ENCODE measurements at regions not wholly inside any gene's neighbourhood (a gene's known extent, or its start where the extent isn't known, plus 50 kb on each side); places are given as distances from the start of the nearest gene placed in this dataset.

DNA sequence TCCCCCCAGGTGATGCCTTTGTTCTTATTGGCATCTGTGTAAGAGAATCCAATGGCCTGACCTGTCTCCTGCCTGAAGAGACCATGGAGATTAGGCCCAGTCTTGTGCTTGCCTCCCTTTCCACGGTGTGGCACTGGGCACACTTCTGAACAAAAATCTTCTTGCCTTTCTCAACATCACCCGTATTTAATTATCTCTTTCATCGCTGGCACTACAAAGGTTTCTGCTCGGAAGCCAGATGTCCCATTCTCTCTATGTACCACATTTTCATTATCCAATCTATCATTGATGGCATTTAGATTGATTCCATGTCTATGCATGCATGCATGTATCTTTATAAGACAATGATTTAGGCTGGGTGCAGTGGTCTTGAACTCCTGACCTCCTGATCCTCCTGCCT is 74.3 kb downstream of the SLC25A15 start:
- H3K27ac Mint-ChIP-seq: no peak overlapping the region
- intact Hi-C loops (cut with micrococcal nuclease): no loop called here
- H3K4me1 Mint-ChIP-seq: no peaks in the 10 kb centered on the region
- H3K36me3 Mint-ChIP-seq (ENCODE audit: low read depth): peaks cover 1% of the 10 kb centered on the region
- no peak overlapping the region for H3K4me3 Mint-ChIP-seq
- H3K27me3 Mint-ChIP-seq: no peaks in the 10 kb centered on the region
- no peak for DNase-seq
- peaks cover 11% of the 10 kb centered on the region for H3K9me3 Mint-ChIP-seq

DNA sequence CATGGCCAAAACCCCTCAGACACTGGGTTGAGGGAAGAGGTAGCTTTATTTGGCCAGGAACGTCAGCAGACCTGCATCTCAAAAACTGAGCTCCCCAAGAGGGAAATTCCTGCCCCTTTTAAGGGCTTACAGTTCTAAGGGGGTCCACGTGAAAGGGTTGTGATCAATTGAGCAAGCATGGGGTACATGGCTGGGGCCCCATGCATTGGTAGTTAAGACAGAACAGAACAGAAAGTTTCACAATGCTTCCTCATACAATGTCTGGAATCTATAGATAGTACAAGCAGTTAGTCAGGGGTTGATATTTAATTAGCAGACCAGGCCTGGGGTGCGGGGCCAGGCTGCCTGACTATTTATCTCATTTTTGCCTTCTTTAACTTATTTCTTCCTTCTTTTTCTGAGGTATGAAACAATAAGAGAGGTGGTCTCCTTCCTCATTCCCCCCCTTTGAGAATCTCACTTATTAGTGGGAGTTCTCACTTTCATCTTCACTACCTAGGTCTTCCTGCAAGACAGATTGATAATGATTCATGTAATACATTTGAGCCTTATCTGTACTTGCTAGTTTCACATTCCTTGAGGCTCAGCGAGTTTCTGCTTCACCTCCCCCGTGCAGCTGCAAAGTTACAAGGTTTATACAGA is 84.8 kb downstream of the SLC25A15 start:
- Mint-ChIP-seq H3K27me3 (no peaks in the 10 kb centered on the region), H3K36me3 (ENCODE audit: low read depth) (peaks cover 59% of the 10 kb centered on the region), H3K4me1 (no peaks in the 10 kb centered on the region), H3K9me3 (peaks cover 20% of the 10 kb centered on the region), H3K27ac (no peak overlapping the region), H3K4me3 (no peak overlapping the region)
- no peak for DNase-seq
- intact Hi-C loops (cut with micrococcal nuclease): no loop called here

DNA sequence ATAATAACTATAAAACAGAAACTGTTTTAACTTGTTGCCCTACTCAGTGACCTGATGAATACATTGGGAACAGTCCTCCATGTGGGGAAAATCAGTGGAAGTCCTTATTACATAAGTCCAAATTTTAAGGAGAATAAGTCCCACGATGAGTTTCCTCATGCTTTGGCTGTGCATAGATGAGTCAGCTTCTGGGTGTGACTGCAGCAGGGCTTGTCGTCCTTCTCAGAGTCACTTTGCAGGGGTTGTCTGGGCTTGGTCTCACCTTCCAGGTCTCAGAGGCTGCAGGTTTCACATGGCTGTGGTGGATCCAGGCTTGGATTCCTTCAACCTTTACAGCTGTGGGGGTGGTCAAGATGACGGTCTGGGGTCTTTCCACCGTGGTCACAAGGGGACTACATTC is 85.6 kb downstream of the SLC25A15 start:
- Mint-ChIP-seq H3K36me3 (ENCODE audit: low read depth) (peaks cover 65% of the 10 kb centered on the region), H3K27me3 (no peaks in the 10 kb centered on the region), H3K27ac (no peak overlapping the region), H3K9me3 (peaks cover 20% of the 10 kb centered on the region), H3K4me3 (no peak overlapping the region), H3K4me1 (no peaks in the 10 kb centered on the region)
- intact Hi-C loops (cut with micrococcal nuclease): no loop called here
- no peak for DNase-seq

DNA sequence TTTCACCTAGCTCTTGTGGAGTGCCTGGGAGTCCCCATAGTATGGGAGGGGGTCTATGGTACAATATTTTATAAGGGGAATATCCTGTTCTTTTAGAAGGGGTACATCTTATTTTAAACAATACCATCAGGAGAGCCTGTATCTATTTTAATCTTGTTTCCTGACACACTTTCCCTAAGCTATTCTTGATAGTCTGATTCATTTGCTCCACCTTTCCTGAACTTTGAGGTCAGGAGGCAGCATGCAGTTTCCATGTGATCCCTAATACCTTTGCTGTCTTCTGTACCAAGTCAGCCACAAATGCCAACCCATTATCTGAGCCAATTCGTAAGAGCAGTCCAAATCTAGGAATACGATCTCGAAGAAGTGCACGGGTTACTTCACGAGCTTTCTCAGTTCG is 86.2 kb downstream of the SLC25A15 start:
- Mint-ChIP-seq H3K4me3 (no peak overlapping the region), H3K4me1 (no peaks in the 10 kb centered on the region), H3K9me3 (peaks cover 17% of the 10 kb centered on the region), H3K27me3 (no peaks in the 10 kb centered on the region), H3K36me3 (ENCODE audit: low read depth) (peaks cover 66% of the 10 kb centered on the region), H3K27ac (no peak overlapping the region)
- DNase-seq: no peak
- intact Hi-C loops (cut with micrococcal nuclease): no loop called here

DNA sequence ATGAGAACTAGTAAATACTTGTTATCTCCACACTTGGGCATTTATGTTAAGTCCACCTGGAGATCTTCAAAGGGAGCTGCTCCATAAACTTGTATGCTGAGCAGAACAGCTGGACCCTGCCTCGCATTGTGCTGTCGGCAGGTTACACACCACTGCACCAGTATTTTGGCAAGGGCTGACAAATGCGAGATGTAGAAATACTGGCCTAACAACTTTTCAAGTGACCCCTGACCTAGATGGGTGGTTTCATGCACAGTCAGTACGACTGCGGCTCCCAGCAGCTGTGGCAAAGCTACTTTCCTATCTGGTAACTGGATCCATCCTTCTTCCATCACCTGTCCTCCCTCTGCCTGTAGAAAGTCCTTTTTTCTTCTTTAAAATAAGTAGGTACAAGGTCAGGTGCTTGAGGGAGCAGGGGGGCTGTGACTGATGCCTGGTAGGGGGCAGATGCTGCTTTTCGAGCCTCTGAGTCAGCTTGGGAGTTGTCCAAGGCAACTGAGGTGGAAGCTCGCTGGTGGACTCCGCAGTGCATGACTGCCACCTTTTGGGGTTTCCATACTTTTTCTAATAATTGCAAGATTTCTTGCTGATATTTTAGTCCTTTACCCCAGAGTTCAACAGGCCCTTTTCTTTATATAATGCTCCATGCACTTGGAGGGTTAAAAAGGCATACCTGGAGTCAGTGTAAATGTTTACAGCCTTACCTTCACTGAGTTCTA is 86.8 kb downstream of the SLC25A15 start:
- Mint-ChIP-seq H3K4me3 (no peak overlapping the region), H3K9me3 (peaks cover 17% of the 10 kb centered on the region), H3K4me1 (no peaks in the 10 kb centered on the region), H3K36me3 (ENCODE audit: low read depth) (peaks cover 71% of the 10 kb centered on the region), H3K27me3 (no peaks in the 10 kb centered on the region), H3K27ac (no peak overlapping the region)
- no peak for DNase-seq
- intact Hi-C loops (cut with micrococcal nuclease): no loop called here

DNA sequence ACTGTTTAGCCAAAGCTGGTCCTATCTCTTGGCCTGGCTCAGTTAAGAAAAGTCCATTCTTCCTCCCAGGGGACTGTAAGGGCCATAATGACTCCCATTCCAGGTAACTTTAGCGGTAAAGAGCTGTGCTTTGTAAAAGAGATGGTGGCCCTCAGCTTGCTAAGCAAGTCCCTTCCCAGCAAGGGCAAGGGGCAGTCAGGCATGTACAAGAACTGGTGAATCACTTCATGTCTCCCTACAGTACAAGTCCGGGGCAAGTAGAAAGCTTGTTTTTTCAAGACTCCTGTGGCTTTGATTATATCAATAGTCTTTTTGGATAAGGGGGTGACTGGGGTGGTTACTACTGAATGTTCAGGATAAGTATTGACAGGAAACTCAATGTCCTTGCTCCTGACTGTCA is 88.9 kb downstream of the SLC25A15 start:
- no peak overlapping the region for H3K4me3 Mint-ChIP-seq
- peaks cover 68% of the 10 kb centered on the region for H3K36me3 Mint-ChIP-seq (ENCODE audit: low read depth)
- H3K27ac Mint-ChIP-seq: no peak overlapping the region
- DNase-seq: no peak
- intact Hi-C loops (cut with micrococcal nuclease): no loop called here
- no peaks in the 10 kb centered on the region for H3K27me3 Mint-ChIP-seq
- H3K9me3 Mint-ChIP-seq: peaks cover 14% of the 10 kb centered on the region
- H3K4me1 Mint-ChIP-seq: peaks cover 13% of the 10 kb centered on the region

DNA sequence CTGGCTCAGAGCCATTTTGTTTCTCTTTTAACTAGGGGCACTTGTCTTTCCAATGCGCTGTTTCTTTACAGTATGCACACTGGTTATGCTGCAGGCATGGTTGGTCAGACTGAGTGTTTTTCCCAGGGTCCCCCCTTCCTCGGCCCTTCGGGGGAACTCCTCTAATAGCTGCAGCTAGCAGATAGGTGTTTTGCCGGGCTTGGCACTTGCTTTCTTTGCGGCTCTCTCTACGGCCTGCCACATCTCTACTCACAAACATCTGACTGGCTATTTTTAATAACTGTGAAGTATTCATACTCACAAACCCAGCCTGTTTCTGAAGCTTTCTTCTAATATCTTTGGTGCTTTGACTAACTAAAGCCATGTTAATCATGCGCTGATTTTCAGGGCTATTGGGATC is 89.4 kb downstream of the SLC25A15 start:
- H3K4me3 Mint-ChIP-seq: no peak overlapping the region
- H3K4me1 Mint-ChIP-seq: peaks cover 13% of the 10 kb centered on the region
- H3K27ac Mint-ChIP-seq: no peak overlapping the region

More for the DNA sequence above, 89.4 kb downstream of the SLC25A15 start:
- Mint-ChIP-seq H3K27me3 (no peaks in the 10 kb centered on the region), H3K36me3 (ENCODE audit: low read depth) (peaks cover 67% of the 10 kb centered on the region), H3K9me3 (peaks cover 12% of the 10 kb centered on the region)
- intact Hi-C loops (cut with micrococcal nuclease): no loop called here
- no peak for DNase-seq
